ENCODE measurements at regions not wholly inside any gene's neighbourhood (a gene's known extent, or its start where the extent isn't known, plus 50 kb on each side); places are given as distances from the start of the nearest gene placed in this dataset.

GRCh38 chr7:124996778-124997177, 67.2 kb upstream of the POT1 start:
- no peak for DNase-seq

GRCh38 chr7:124992851-124993562, 63.4 kb upstream of the POT1 start:
- DNase-seq: peak; percentile 28

- no peak for DNase-seq
Measured at GRCh38 chr7:124989911-124990310, 60.3 kb upstream of the POT1 start.

Data from fibroblast of skin of scalp (primary cell).